GM18498 (cell line): ENCODE measurements at regions not wholly inside any gene's neighbourhood (a gene's known extent, or its start where the extent isn't known, plus 50 kb on each side); places are given as distances from the start of the nearest gene placed in this dataset.

ENCODE experiments used
- ATAC-seq: cut with Tn5 transposase; IDR thresholded peaks from one replicate; pipeline ENCODE4 v1.9.1; 2021; ENCODE audit warnings: mild to moderate bottlenecking, moderate library complexity; ENCODE audit not compliant: unreplicated experiment

DNA sequence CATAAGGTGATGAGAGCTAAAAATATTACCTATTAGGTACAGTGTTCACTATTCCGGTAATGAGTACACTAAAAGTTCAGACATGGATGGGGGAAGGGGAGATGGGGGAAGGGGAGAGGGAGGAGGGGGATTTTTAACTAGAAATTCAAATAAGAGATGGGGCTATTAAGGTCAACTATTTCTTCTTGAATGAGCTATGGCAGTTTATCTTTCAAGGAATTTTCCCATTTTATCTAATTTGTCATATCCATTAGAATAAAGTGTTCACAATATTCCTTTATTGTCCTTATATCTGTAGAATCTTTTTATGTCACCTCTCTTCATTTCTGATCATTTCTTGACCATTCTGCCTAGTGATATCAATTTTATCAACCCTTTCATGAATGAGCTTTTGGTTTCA lies 362.4 kb downstream of the SUCLA2 start:
- no peak for ATAC-seq

DNA sequence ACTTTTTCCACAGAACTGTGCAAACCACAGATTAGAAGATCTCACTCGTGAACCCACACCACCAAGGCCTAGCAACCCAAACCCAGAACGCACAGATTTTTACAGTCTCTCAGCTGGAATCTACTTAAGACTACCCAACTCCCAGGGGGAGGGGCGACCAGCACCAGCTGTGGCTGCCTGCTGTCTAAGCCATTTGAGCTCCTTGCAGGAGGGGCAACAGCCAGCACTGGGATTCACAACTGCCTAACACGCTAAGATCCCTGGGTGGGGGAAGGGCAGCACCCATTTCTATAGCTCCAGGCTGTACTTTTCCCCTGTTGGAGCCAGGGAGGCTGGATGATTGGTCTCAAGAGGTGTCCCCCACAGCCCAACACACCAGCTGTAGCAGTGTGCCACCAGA lies 368.8 kb downstream of the SUCLA2 start:
- no peak for ATAC-seq

GRCh38 chr13:47628666-47629065 lies 372.4 kb downstream of the SUCLA2 start:
- ATAC-seq, result no peak

DNA sequence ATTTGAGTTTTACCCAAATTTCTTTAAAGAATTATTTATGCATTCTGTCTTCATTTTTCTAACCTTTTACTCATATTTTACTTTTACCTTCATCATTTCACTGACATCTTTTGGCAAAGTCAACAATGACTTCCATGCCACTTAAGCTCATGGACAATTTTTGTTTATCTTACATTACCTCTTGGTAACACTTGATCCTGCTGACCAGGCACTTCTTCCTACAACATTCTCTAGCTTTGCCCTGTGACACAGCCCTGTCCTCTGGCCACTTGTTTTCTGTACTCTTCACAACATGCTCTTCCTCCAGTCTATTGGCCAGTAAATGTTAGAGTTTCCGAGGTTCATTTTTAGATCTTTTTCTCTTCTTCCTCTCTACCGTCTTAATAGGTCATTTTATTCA lies 377.2 kb downstream of the SUCLA2 start:
- ATAC-seq, result no peak

- ATAC-seq, result no peak
These were observed 379.1 kb downstream of the SUCLA2 start for GRCh38 chr13:47621931-47622330.

DNA sequence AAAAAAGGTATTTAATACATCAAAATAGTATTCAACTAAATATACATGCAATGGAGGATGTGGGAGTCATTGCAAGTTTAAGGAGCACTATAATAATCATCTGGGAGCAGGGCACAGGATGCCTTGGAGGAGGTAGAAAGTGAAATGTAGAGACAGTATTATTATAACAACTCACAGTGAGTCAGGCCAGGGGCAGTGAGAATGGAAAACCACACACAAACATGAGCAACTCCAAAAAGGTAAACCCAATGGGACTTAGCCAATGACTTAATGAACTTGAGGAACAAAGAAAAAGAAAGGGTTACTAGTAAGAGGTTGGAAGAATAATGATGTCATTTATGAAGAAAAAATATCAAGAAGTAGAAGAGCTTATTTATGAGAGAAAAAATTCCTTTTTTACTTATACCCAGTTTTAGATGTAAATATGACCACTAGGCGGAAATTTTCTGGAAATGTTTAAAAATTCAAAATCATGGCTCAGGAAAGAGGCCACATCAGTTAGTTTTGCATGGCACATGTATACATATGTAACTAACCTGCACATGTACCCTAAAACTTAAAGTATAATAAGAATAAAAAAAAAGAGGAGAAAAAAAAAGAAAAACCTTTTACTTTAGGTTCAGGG lies 389.3 kb downstream of the SUCLA2 start:
- ATAC-seq, result no peak

DNA sequence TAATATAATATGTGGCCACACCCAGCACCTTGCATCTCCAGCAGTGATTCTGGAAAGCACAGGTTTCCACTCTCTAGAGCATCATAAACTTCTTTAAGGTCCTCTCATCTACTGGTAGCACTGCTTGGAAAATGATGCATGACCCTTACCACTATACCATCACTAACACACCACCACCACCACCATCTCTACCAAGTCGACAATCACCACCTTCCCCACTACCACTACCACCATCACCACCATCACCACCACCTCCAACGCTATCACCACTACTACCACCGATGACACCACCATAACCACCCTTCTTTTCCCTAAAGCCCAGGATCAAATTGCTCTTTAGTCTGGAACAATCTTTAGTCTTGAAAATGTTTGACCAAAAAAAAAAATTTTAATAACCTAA lies 390.4 kb downstream of the SUCLA2 start:
- ATAC-seq, result no peak

- ATAC-seq, result no peak
These were observed 397.7 kb downstream of the SUCLA2 start for GRCh38 chr13:47603365-47603764.

GRCh38 chr13:47598340-47598911 lies 402.6 kb downstream of the SUCLA2 start:
- no peak for ATAC-seq

- no peak for ATAC-seq
These were observed 406.2 kb downstream of the SUCLA2 start for GRCh38 chr13:47594833-47595232.

GRCh38 chr13:47592256-47592655 lies 408.8 kb downstream of the SUCLA2 start:
- no peak for ATAC-seq

DNA sequence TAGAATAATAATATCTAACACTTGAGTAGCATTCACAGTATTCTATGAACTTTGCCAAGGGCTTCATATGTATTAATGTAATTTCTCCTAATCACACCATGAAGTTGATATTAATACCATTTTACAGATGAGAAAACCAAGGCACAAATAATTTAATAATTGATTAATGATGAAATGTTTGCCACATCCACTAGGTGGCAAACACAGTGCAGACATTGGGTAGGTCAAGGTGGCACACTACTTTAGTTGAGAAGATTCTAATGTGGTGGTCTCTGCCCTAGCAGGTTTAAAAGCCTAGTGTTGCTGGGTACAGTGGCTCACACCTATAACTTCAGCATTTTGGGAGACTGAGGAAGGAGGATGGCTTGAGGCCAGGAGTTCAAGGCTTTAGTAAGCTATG lies 412.4 kb downstream of the SUCLA2 start:
- ATAC-seq, result no peak

DNA sequence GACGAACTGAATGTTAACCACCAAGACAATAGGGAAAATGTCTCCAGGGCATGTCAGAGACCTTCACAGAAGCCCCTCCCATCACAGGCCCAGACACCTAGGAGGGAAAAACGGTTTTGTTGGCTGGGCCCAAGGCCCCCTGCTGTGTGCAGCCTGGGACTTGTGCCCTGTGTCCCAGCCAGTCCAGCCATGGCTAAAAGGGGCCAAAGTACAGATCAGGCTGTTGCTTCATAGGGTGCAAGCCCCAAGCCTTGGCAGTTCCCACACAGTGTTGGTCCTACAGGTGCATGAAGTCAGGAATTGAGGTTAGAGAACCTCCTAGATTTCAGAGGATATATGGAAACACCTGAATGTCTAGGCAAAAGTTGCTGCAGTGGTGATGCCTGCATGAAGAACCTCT lies 428.7 kb downstream of the SUCLA2 start:
- ATAC-seq, result no peak

- no peak for ATAC-seq
These were observed 437.0 kb downstream of the SUCLA2 start for GRCh38 chr13:47564041-47564440.

DNA sequence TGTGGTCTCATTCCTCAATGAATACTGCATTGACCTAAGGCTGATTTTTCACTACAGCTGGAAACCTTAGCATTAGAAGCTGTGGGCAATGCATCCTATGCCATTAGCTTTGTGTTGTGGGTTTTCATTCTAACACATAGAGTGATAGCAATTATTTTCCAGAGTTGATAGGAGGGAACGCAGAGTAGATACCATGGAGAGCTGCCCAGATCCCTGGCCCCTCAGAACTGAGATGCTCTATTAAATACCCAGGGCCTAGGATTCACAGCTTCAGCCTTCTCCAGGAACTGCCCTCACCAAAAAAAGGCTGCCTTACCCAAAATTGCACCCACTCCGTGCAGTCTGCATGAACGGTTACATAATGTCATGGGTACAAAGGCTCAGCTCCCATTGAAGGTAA lies 444.4 kb downstream of the SUCLA2 start:
- no peak for ATAC-seq

GRCh38 chr13:47555235-47555634 lies 445.8 kb downstream of the SUCLA2 start:
- no peak for ATAC-seq

GRCh38 chr13:47553329-47553977 lies 447.6 kb downstream of the SUCLA2 start:
- no peak for ATAC-seq

DNA sequence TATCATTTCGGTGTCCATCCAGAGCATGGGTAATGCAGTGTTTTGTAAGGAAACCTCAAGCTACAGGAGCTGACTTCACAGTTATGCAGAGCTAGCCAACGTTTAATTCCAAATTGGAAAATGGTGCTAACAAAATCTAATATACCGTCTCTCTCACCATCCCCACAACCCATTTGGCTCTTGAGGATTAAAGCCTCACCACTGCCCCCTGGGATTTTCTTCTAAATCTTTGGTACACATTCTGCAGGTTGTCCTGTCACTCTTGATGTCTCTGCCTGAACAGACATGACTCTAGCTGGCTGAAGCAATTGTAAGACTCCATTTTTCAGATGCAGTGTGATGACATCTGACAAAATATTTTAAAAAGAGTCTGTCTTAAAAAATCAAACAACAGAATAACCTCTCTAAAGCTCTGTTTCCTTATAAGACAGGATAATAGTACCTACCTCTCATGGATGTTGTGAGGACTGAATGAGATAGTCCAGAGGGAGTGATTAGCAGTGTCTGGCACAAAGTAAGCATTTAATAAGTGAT lies 451.8 kb downstream of the SUCLA2 start:
- no peak for ATAC-seq

DNA sequence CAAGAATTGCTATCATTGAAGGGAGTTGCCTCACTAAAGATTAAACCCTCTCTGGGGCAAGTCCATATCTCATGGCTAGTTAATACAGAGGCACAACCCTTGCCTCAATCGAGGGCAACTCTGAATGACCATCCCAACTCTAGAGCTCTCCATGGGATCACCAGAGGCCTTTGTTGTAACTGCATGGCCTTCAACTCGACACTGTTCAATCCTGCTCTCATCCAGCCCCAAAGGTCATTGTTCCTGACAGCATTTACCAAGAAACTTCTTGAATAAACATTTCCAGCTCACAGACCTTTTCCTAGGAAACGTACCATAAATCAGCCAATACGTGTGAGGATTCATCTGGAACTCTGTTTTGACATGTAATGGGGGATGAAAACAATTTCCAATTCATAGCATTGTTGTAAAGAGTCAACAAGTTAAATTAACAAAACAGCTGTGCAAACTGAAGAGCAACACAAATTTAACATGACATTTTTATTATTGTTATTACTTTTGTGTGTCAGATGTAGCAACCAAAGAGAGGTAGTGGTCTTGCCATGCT lies 452.7 kb downstream of the SUCLA2 start:
- no peak for ATAC-seq

DNA sequence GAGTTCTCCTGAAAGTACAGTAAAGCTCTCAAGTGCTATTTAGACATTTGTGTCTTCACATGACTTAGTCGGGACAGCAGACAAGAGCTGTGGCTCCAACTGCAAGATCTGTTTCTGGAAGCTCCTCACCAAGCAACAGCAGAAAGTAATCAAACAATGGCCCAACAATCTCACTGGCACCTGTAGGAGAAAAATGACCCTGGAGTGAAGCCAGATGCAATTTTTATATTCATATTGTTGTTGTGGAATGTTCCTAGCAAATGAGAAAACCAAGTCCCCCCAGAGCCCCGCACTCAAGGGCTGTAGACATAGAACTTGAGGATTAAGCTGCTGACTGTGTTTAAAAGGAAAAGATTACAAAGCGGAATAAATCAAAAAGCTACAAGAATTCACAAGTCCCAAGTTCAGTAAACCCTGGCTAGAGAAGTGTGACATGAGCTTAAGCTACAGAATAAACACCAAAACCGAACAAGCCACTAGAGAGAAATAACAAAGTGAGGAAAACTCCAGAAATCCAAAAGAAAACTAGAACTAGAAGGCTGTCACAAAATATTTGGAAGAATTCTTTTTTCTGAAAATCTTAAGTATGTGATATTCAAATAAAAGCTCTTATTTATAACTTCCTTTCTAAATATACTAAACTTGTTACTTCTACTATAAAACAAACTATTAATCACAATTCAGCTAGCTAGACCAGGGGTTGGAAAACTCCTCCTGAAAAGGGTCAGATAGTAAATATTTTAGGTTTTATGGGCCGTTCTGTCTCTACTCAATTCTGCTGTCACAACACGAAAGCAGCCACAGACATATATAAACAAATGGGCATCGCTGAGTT lies 454.5 kb downstream of the SUCLA2 start:
- ATAC-seq, result no peak
